ENCODE measurements at regions not wholly inside any gene's neighbourhood (a gene's known extent, or its start where the extent isn't known, plus 50 kb on each side); places are given as distances from the start of the nearest gene placed in this dataset.

- no peak for TF ChIP-seq POLR2AphosphoS5 (IDR thresholded peaks at IDR 0.05)
- TF ChIP-seq CTCF (IDR thresholded peaks at IDR 0.05): no peak
- no peak for TF ChIP-seq POLR2A (IDR thresholded peaks at IDR 0.05)
Measured at GRCh38 chr6:47404435-47404834, 73.2 kb upstream of the CD2AP start.

All from sigmoid colon (tissue), 4 donors.